NCI-H1105 (cell line): ENCODE measurements at regions not wholly inside any gene's neighbourhood (a gene's known extent, or its start where the extent isn't known, plus 50 kb on each side); places are given as distances from the start of the nearest gene placed in this dataset.
"Not testable (repeated sequence)": the region's sequence is repeated elsewhere in the genome, so short reads cannot be mapped to it uniquely, and the experiment has no call there.

Experiments
- DNase-seq: peaks from one replicate; lab custom pipeline; 2025; lab: John Stamatoyannopoulos, UW

DNA sequence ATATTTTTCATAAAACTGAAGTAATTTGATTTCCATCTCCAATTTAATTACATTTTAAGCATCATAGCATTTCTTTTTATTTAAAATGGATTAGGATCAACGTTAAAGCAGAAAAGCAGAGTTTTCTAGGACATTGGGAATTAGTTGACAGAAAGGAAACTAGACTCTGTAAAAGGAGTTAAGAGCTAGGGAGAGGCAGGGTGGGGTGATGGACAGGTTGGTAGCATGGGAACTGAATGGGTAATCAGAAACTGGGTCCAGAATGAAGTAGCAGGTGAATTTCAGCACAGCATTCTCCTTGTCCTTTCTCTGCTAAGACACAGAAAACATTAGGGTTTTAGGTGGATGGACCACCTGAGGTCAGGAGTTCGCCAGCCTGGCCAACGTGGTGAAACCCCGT is 97.6 kb downstream of the ANAPC4 start:
- no peak for DNase-seq

DNA sequence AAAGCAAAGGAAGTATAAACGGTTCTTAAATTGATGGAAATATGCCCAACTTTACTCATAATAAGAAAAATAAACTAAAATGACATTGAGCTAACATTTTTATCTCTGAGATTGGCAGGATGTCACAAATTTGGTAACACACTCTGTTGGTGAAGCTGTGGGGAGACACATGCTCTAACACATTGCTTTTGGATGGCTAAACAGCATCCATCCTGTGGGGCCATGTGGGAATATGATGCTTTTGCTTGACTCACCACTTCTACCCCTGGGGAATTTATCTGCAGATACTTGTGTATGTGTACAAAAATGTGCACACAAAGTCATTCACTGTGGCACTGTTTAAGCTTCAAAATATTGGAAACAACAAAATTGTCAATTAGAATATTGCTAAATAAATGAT is 100.2 kb downstream of the ANAPC4 start:
- DNase-seq, result no peak

DNA sequence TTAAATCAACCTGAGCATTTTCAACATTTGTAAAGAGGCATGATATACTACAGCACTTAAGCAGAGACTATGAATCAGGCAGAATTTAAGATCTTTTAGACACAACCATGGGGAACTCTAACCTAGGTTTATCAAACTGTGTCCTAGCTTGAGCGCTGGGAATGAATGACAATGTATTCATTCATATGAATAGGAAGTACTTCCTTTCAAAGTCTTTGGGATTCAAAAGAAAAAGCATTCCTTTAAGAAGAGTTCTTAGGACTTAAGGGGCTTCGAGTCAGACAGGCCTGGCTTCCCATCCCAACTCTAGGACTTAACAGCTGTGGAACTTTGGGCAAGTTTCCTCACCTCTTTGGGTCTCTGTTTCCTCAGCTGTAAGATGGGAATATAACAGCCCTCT is 104.6 kb downstream of the ANAPC4 start:
- DNase-seq, result no peak

DNA sequence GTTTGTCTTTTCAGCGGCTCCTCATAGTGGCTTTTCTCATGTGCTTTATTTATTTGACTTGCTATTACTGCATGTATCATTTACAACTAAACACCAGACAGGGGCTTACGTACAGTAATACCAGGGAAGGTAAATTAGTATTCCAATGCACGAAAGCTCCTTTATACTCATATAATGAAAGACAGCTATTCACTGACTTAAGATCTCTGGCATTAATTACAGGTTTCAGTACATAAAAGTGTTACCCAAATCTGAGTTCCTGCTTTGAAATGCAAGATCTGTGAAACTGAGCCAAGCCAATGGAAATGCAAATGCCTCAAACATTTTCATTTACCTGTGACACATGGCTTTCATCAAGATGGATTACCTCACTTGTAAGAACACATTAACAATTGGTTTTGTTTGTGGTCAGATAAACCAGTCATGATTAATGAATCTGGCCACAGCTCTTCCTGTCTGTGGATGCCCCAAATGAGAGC is 107.2 kb downstream of the ANAPC4 start:
- DNase-seq, result peak; percentile 1

GRCh38 chr4:25485104-25485503 is 108.0 kb downstream of the ANAPC4 start:
- no peak for DNase-seq

DNA sequence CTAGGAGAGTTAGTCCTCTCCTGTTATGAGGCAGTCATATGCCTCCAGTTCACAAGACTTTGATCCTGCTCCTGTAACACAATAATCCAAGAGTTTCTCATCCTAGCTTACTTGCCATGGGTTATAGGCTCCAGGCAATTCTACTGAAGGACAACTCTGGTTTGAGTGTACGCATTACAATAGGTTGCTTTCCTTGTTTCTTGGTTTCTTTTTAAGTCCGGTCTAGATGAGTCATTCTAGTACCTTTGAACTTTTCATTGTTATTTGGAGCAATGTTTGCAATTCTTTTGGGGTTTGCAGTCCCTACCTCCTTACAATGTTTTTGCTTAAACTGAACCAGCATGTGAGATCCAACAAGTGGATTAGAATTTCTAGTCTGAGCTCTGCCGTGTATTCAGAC is 109.1 kb downstream of the ANAPC4 start:
- no peak for DNase-seq

- no peak for DNase-seq
These were observed 110.1 kb downstream of the ANAPC4 start for GRCh38 chr4:25487155-25487554.

DNA sequence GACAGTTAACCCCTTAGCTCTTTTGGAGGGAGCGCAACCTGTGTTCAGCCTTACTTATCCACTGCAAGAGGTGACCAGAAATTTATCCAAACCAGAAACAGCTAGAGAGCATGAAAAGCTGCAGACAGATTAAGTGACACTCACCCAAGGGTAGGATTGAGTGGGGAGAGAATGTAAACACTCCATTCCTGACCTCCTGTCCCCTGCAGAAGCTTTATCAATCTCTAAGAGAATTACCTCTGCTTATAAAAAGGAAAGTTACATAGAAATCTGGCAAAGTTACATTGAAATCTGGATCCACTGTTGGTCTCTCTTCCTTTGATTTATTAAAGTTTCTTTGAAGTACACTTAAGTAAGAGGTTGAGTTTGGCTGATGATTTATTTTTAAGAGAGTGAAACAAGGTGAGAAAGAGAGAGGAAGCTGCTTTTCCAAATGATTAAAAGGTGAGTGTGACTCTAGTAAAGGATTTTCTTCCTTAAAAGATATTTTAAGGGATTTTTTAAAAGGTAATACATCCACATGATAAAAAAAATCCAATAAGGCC is 112.3 kb downstream of the ANAPC4 start:
- no peak for DNase-seq

GRCh38 chr4:25493466-25493865 is 116.4 kb downstream of the ANAPC4 start:
- DNase-seq, result no peak

DNA sequence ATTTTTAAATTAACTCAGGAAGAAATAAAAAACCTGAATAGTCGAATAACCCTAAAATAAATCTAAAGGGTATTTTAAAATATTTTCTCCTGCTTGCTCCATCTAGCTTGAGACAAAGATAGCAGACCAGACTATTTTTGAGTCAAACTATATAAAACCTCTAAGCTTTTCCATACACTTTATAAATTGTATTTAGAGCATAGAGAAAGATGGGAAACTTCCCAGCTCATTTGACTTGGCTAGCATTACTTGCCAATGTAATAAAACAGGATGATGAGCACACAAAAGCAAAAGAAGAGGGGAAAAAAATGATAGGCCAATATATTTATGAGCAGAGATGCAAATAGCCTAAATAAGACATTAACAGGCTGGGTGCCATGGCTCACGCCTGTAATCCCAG is 117.1 kb downstream of the ANAPC4 start:
- DNase-seq, result no peak

DNA sequence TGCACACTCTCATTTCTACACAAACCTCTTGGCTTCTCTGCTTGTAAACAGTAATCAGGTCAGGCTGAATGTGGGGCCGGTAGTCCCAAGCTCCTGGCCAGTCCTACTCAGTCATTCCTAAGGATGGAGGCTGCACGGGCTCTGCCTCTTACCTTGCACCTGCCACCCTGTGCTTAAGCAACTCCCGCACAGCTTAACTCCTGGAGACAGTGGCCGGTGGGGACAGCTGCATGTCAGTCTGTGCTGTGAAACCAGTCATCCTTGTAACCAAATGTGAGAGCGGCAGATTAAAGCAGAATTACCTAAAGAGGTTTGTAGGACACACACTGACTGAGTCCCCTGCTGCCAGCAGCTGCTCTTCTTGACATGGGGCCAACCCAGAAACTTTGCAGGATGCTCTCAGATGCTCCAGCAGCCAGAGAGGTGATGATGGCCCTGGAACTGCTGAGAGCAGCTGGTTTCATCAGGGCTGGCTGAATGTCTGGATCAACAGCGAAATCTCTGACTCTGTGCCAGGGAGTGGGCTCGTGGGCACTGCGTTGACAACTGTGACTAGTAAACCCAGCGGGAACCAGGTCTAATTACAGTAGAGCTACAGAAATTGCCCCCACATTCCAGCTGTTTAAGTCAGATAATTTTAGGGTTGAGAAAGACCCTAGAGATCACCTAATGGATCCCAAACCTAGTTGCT is 123.7 kb downstream of the ANAPC4 start:
- DNase-seq, result peak; percentile 78

DNA sequence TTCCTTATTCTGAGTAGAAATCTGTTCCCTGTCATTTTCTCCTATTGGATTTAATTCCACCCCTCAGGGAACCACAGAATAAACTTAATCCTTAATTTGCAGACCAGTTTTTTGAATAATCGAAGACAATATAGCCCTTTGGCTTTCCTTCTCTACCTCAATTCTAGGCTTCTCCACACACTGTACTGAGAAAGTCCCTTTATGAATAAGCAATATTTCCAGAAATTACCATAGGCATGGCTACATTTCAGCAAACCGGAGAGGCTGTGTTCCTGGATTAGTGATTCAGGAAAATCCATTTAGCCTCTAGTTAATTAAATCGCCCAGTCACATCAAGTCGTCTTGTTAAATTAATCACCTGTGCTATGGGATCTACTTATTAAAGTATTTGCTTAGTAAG is 125.1 kb downstream of the ANAPC4 start:
- DNase-seq, result no peak

DNA sequence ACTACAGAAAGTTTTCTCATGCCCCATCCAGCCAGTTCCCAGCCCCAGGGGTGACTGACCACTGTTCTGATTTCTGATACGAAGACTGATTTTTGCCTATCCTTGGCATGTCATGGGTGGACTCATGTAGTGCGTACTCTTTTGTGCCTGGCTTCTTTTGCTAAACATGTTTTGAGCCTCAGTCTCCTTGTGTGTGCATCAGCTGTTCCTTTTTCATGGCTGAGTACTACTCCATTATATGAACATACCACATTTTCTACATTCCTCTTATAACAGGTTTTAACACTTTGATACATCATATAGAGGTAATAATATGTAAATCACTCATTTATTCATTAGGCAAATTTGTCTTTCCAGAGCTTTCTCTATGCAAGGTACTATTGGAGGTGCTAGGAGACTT is 126.7 kb downstream of the ANAPC4 start:
- no peak for DNase-seq

DNA sequence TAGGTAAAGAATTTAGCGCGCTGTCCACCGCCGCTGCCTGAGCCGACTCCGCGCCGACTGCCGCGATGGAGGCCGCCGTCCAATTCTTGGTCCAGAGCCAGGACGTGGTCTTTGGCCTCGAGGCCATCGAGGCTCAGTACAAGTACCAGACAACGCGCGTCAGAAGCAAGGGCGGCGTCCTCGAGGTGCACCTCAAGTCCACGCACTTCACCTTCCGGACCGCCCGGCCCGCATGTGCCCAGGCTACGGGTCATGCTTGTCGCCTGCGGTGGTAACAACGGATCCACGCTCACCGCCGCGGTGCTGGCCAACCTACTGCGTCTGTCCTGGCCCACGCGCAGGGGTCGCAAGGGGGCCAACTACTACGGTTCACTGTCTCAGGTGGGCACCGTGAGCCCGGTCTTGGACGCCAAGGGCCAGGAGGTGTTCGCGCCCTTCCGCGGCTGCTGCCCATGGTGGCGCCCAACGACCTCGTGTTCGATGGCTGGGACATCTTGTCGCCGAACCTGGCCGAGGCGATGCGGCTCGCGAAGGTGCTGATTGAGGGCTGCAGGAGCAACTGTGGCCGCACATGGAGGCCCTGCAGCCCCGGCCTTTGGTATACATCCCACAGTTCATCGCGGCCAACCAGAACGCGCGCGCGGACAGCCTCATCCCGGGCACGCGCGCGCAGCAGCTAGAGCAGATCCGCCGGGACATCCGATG is 128.0 kb downstream of the ANAPC4 start:
- DNase-seq, result no peak

- DNase-seq, result no peak
These were observed 128.6 kb downstream of the ANAPC4 start for GRCh38 chr4:25505637-25505991.

- DNase-seq, result no peak
These were observed 129.0 kb downstream of the ANAPC4 start for GRCh38 chr4:25506032-25506571.

GRCh38 chr4:25509646-25510045 is 132.6 kb downstream of the ANAPC4 start:
- no peak for DNase-seq

DNA sequence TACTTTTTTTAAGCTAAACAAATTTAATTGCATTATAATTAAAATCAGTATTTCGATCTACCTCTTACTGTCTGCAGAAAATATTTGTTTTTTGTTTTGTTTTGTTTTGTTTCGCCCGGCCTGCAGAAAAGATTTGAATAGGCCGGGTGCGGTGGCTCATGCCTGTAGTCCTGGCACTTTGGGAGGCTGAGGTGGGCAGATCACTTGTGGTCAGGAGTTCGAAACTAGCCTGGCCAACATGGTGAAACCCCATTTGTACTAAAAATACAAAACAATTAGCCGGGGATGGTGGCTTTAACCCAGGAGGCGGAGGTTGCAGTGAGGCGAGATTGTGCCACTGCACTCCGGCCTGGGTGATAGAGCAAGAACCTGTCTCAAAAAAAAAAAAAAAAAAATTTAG is 134.8 kb downstream of the ANAPC4 start:
- DNase-seq, result not testable (repeated sequence)

DNA sequence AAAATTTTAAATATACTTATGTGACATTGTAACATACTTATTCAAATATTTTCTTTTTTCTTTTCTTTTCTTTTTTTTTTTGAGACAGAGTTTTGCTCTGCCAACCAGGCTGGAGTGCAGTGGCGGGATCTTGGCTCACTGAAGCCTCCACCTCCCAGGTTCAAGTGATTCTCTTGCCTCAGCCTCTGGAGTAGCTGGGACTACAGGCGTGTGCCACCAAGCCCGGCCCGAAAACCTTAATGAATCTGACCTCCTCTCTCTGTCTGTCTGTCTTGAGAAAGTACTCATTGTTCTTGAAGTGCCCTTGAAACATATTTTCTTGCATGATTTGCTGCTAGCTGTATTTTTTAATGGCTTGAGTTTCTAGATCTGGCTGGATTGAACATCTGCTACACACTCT is 136.8 kb downstream of the ANAPC4 start:
- no peak for DNase-seq

GRCh38 chr4:25523405-25523804 is 132.2 kb upstream of the SLC34A2 start:
- no peak for DNase-seq

DNA sequence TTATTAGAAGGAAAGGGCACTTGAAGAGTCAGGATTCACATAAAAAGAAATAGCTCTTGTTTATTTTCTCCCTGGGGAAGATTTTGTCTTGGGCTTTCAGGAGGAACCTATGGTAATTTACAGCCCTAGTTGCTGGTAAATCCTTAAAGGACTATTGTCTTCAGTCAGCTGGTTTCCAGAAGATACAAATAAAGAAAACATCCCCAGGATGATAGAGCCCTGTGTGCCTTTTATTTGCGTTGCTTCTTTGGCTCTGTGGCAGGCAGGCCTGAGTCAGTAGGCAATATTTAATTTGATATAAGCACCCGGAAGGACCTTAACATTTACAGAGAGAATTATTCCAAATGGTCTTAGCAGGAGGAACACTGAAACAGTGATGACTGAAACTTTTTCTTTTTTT is 131.0 kb upstream of the SLC34A2 start:
- no peak for DNase-seq

- DNase-seq, result no peak
These were observed 129.8 kb upstream of the SLC34A2 start for GRCh38 chr4:25525896-25526295.

DNA sequence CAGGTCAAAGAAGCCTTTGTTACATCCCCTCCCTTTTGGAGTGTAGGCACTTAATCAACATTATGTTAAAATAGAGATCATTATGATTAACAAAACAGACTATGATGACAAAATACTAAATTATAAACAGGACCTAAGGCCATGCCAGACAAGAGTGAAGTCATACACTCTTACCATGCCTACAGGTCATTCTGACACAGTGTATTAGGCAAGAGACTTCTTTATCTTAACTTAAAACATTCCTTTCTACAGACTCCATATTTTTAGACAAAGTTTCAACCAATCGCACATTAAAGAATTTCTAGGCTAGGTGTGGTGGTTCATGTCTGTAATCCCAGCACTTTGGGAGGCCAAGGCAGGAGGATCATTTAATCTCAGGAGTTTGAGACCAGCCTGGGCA is 128.6 kb upstream of the SLC34A2 start:
- no peak for DNase-seq
